Endothelial cell of hepatic sinusoid (primary cell): ENCODE measurements at regions not wholly inside any gene's neighbourhood (a gene's known extent, or its start where the extent isn't known, plus 50 kb on each side); places are given as distances from the start of the nearest gene placed in this dataset.

Experiments used
- in situ Hi-C: cut with HindIII; loops from 2 replicates; pipeline ENCODE4 v1.10.0; 2017; ENCODE audit warnings: low sequenced_read_pairs

DNA sequence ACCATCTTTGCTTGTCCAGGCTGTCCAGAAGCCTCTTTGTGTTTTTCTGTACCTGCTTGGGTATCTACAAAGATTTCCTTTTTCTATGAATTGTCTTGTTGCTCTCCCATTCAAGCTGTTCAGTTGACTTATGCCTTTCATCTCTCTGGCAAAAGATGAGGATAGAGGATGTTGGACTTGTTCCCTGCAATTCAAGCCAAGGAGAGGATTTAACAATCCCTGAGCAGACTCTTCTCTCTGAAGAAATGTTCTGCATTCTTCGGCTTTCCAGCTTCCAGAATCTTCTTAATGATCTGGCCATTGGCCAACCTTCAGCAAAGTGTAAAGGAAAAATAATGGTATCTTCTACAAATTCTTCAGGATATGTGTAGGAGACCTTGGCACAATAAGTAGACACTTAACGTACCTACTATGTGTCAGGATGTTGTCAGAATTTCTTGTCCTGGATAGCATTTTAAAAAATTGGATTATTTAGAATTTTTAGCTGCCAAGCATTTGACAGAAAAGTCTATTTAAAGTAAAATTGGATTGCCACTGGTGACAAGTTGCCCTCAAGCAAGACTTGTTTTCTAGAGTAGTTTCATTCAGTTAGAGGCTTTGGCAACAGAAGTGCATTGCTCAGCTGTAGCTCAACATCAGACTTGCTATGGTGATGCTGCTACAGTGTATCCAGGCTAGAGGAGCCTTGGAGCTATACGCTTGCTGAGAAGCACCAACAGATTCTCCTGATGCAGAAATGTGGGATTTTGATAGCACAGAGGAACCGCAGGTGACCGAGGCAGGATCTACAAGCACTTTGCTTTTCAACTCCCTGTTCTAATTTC lies 455.7 kb downstream of the SUCLA2 start:
- in situ Hi-C loops, result no loop called here

DNA sequence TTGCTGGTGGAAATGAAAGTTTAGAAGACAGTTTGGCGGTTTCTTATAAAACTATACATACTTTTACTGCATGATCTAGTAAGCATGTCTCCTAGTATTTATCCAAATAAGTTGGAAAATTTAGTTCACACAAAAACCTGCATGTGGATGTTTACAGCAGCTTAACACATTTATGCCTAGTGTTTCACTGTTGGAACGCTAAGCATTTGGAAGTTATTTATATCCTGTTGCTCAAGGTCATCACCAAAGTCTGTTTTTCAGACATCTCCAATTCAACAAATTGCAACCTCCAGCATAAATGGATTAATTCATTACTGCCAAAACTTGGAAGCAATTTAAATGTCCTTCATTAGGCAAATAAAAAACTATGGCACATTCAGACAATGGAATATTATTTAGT lies 461.8 kb downstream of the SUCLA2 start:
- in situ Hi-C loops, result no loop called here

DNA sequence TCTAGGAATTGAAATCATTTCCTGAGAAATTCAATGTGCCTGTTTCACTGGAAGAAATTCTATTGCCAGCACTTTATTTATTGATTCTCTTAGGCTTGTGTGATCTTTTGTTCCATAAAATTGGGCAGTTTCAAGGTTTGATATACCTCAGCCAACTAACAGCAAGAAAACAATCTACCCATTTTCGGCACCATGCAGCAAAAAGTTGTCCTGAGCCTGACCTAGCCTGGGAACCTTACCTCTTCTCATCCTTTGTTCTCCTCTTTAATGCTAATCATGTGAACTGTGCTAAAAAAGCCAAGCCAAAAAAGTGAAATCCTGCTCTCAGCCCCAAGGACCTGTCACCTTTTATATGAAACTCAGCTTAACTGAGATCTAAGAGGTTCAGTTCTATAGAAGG lies 477.3 kb downstream of the SUCLA2 start:
- in situ Hi-C loops, result no loop called here

DNA sequence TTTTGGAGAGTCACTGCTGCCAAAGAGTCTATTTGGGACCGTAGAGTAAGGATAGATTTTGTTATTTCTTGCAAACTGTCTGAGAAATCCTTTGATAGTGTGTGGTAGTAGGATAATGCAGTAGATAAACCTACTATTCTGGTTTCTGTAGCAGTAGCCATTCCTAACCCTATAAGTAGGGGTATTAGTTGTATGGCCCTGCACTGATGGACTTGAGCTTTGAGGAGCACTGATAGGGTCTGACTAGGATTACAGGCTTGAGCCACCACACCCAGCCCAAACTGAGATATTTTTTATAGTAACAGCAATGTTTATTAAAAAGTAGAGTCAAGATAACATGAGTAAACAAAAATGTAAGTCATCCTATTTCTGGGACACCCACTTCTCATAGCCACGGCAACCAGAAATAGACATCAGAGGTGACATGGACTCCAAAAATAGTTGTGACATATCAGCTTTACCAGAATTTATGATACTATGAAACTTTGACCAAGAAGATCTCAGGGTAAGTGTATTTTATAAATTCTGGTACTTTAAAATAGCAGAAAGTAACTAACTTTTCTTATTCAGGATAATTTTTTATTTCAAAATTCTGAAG lies 479.1 kb downstream of the SUCLA2 start:
- in situ Hi-C loops, result no loop called here

DNA sequence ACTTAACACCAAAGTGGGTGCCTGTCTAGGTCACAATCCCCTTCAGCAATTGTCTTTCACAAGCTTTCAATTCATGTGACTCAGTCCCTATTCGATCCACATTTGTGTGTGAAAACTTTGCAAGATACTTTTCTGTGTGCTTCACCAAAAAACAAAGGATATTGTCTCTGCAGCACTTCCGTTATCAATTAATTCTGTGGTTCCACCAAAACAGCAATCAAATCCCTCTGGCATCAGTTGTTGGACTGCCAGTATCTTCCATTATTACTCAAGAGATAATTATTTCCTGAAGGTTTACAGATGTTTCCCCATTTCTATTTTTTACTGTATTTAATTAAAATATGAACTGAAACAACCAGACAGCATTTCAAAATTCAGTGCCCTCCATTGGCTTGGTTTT lies 481.4 kb downstream of the SUCLA2 start:
- in situ Hi-C loops, result no loop called here

DNA sequence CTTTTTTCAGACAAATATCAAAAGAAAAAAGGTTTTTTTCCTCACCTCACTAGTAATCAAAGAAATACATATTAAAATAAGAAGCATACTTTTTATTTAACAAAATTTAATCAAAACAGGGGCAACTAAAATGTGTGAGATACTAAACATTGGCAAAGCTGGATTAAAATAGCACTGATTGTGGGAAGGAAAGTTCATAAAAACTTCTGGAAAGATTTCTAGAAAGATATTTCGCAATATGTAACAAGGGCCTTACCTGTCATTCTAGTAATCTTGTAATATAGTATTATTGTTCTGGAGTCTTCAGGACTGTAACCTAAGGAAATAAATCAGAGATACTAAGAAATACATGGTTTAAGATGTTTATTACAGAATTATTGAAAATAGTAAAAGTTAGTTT lies 482.5 kb downstream of the SUCLA2 start:
- in situ Hi-C loops, result no loop called here

DNA sequence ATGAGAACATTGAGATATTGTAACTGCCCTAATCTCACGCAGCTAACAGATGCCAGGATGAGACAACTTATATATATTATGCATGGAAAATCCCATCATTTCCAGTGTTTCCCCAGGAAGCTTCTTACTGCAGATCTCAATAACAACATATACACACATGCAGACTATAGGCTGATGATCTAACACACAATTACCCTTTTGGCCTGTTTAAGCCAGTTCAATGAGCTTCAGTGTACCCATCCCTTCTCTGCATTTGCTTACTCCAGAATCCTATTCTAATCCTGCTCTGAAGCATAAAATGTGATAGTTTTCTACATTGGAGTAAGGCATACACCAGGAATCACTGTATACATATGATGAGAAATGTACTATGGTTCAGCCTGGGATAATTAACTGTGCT lies 489.4 kb downstream of the SUCLA2 start:
- in situ Hi-C loops, result no loop called here

DNA sequence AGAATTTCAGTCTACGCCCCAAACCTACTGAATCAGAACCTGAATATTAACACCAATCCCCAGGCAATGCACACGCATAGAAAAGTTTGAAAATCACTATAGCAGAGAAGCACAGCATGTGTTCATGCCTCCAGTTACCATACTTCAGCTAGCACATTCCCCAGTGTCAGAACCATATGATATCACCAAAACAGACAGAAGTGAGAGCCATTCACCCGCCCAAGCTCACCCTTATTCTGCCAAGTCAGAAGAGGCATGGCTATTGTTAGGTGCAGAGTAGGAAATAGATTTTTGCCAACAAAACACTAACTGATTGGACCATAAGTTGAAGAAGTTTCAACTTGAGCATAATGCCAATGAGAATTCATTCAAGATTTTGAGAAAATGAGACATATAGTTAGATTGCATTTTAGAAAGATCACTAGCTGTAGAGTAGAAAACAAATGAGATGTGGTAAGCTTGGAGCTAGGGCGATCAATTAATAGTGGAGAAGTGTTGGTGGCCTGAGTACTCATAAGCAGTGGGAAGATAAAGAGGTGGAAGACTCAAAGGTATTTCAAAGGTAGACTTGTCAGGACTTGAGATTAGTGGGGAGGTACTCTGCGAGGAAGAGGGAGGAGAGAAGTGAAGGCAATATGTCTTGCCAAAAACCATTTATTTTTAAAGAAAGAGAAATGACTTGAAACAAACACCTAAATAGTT lies 492.4 kb downstream of the SUCLA2 start:
- in situ Hi-C loops, result no loop called here

DNA sequence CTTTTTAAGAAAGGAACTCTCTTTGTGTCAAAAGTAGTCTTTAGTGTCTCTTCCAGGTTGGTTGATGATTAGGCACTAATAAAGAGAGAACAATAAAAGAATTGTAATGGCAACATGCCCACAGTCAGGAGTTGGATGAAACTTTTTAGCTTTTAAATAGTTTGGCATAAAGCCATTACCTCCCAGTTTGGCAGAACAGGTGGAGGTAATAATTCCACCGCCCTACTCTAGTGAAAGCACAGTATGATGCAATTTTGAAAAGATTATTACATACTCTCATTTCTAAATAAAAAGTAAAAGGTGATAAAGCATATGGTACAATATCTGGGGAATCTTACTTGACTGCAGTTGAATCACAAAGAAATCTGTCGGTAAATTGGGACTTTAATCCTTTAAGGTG lies 497.6 kb downstream of the SUCLA2 start:
- in situ Hi-C loops, result no loop called here

DNA sequence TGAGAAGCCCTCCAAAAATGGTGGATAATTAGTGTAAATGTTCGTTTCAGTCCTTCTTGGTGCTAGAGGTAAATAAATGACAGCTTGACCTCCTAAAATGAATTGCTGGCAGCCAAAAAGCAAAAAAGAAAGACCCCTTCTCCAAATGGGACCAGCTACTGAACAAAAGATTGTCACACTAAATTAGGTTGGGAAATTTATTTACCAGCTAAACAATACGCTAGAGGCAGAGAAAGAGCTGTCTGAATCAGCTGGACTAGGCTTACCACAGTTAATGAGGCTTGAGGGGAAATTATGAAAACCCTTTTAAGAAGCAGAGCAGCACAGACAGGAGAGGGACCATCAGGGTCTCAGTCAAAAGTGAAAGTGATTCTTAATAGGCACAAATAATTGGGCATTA lies 498.9 kb downstream of the SUCLA2 start:
- in situ Hi-C loops, result no loop called here

DNA sequence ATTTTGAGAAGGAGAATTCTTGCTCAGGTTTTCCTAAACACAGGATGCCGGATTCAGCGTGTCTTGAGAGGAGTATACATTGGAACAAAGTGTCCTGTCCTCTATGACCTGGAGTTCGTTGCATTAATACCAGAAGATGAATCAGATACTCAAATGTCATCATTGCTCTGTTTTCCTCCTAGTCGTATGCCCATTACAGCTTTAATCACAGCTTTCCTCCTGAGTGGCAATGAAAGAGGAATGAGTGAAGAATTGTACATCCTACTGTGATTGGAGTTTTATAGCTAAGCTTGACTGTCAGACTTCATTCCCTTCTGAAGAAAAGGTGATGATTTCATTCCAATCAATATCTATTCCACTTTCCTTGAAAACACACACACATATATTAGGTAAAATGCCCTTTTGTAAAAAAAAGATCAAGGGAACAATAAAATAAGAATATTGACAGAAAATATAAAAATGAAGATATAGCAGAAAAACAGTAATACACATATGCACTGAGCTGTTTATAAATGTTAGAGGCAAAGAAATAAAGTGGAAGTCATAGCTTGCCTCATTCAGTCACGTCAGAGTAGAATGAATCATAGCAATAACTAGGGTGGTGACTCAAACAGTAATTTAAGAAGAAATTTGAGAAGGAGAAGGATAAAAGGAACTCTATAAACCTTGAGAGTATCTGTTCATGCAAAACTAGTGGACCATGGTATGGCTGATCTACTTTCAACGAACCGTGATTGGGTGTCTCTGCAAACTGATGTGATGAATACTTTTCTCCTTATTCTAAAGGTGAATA lies 501.5 kb downstream of the SUCLA2 start:
- in situ Hi-C loops, result no loop called here

DNA sequence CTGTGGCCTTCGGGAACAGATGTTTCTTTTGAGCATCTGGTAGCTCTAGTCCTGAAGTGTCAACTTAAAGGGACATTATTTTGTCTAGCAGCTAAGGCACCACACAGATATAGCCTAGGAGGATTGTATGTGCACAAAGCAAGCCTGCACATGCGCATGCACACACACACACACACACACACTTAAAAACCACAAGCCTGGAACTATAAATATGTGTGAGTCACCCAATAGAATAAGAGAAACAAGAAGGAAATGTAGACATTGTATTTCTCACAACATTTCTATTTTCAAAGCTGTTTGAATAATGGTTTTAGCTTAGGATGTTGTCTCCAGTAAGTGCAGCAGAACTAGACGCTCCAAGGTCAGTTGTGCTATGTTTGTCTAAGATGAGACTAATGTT lies 516.5 kb downstream of the SUCLA2 start:
- in situ Hi-C loops, result no loop called here

DNA sequence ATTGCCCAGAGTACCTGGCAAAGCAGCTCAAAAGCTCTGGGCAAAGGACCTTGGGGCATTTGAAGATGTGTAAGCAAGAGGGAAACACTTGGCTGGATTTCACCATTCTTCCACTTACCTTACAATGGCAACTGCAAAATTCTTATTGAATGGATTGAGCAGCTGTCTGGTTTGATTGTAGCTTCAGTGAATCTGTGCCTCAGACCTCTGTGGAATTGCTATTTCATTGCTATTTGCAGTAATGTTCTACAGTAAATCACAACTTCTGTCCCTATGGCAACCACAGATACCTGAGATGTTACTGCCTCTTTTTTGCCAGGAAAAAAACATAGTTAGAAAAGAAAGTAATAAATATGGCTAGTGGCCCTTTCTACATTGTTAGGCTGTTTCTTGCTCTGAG lies 519.5 kb downstream of the SUCLA2 start:
- in situ Hi-C loops, result no loop called here

DNA sequence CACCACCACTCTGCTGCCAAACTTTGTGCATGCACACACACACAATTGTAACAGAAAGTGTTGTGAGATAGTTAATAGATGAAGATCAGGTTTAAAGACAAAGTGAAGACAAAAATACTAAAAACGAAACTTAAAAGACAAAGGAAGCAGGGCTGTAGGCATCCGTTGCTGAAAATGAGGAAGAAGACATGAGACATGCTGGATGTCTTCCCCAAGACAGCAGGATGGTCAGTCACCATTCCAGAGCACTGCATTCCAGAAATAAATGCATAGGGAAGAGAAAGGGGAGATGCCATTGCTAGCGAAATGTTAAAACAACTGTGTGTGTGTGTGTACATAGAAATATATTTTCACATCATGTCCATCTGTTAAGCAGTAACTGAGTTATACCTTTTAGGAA lies 520.1 kb downstream of the SUCLA2 start:
- in situ Hi-C loops, result no loop called here

DNA sequence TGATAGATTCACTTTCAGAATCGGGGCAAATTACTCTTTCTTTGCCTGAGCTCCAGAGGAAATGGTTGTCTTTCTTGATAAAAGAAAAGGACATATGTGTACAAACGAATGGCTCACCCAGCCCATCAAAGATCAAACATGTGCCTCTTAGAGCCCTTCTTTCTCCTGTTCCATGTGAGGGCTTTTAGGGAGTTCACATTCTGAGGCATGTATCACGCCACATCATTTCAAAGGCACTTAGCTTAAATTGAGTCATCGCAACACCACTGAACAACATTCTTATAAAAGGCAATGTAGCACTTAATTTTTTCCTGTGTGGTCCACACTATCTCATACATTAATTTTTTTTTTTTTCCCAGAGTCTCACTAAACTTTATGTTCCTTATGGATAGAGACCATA lies 521.0 kb downstream of the SUCLA2 start:
- in situ Hi-C loops, result no loop called here

DNA sequence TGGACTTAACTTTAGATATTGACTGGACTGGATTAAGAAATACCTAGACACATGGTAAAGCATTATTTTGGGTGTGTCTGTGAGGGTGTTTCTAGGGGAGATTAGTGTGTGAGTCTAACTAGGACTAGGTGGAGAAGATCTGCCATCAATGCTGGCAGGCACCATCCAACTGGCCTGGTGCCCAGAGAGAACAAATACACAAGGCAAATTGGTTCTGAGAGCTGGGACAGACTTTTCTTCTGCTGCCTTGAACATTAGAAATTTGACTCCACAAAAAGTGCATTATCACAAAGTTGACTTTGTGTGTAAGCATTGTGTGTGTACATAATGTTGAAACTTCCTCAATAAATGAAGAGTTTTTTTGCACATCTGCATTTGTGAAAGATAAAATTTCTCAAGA lies 522.1 kb downstream of the SUCLA2 start:
- in situ Hi-C loops, result no loop called here

DNA sequence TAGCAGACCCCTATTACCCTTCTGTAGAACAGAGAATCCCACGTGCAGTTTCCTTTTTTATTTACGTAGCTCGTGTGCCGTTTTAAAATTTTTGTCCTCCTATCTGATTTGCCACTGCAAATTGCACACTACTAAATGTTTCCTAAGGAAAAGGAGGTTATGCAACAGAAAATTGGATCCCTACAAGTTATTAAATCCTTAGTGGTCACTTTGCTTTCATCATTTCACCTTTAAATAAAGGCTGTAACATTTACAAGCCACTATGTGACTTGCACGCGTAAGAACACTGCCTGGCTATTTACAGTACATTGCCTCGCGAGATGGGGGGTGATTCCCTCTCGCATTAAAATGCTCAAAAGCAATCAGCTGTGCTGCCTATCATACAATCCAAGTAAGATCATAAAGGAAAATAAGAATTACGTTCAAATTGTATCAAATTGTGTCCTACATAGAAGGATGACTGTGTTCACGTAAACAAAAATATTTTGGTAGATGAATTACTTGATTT lies 525.6 kb downstream of the SUCLA2 start:
- in situ Hi-C loops, result no loop called here

DNA sequence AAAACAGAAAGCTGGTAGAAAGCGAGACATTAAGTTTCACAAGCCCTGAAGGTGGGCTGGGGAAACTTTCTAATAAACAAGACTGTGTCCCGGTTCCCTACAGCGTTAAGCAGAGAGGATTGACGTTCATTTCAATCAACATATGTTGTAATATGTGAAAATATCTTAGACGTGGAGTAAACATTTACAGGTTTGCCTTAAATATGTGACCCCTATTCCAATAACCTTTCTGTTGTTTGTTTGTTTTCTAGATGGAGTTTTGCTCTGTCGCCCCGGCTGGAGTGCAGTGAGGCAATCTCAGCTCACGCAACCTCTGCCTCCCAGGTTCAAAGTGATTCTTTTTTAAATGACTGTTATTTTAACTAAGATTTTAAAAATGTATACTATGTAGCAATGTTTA lies 526.2 kb downstream of the SUCLA2 start:
- in situ Hi-C loops, result no loop called here

DNA sequence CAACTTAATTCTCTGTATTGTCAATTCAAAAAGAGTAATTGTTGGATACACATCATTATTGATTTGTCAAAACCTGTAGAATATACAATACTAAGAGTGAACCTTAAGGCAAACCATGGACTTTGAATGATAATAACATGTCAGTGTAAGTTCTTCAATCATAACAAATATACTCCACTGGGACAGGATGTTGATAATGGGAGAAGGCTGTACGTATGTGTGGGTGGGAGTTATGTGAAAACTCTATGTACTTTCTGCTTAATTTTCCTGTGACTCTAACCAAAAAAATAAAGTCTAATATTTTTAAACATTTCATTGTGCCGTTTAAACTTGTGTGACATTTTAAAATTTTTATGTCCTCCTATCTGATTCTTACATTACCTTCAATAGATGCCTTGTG lies 526.7 kb downstream of the SUCLA2 start:
- in situ Hi-C loops, result no loop called here

DNA sequence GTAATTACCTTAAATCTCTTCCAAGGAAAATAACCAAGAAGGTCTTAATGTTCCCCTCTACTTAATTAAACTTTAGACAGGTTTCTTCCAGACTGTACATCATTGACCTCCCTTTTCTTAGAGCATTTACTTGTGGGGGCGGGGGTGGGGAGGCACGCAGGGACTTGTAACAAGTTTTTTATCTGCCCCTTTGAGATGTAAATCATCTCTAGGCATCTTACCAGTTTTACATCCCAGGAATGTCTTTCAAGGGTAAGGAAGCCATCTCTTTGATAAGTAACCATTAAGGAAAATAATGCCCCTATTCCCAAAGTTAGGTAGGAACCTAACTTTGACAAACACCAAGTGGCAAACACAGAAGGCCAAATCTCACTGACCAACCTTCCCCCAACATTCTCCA lies 528.6 kb downstream of the SUCLA2 start:
- in situ Hi-C loops, result no loop called here

DNA sequence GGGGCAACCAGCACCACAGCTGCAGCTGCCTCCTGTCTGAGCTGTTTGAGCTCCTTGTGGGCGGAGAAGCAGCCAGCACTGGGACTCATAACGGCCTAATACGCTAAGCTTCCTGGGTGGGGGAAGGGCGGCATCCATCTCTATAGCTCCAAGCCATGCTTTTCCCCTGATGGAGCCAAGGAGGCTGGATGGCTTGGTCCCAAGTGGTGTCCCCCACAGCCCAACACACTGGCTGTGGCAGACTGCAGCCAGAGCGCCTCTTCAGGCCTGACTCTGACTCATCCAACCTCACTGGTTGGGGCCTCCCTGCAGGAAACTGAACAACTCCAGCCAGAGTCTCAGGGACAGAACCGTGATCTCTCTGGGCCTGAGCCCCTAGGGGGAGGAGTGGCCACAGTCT lies 537.3 kb downstream of the SUCLA2 start:
- in situ Hi-C loops, result no loop called here
